Sciatic nerve (tissue), 2 donors: ENCODE measurements at regions not wholly inside any gene's neighbourhood (a gene's known extent, or its start where the extent isn't known, plus 50 kb on each side); places are given as distances from the start of the nearest gene placed in this dataset.
"Not testable (repeated sequence)": the region's sequence is repeated elsewhere in the genome, so short reads cannot be mapped to it uniquely, and the experiment has no call there.

Experiments
- ATAC-seq: fragments of 200-7000 bp; cut with Tn5 transposase; one replicate; pipeline ENCODE4 v1.9.1; 2020; ENCODE audit warnings: mild to moderate bottlenecking, moderate library complexity
- DNase-seq: peaks from one replicate; pipeline ENCODE4 v3.0.0-alpha.2; 2020; ENCODE audit warnings: low spot score
- intact Hi-C: fragments of 100-400 bp; cut with DNase I; formaldehyde crosslinking; loops from one replicate; pipeline ENCODE4 v1.14.2; 2022
- donor health status: DM: no; HTN: no; CAD: no.
- donor health status: DM: no; HTN: no; CAD: no.

DNA sequence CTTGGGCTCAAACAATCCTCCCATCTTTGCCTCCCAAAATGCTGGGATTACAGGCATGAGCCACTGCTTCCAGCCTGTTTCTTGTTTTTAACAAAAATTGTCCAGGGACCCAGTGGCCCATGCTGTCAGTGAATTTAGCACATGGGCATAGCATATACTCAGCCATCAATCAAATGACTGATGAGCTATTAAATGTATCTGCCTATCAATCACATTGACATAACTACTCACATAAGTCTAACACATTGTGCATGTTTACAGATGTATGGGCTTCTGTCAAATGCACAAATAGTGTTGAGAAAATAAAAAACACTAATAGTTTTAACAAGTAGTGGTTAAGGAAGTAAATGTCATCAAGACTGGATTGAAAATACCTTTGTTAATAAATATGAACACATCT is 249.4 kb downstream of the COX18 start:
- intact Hi-C loops: no loop called here
- DNase-seq: no peak
- no peak for ATAC-seq

DNA sequence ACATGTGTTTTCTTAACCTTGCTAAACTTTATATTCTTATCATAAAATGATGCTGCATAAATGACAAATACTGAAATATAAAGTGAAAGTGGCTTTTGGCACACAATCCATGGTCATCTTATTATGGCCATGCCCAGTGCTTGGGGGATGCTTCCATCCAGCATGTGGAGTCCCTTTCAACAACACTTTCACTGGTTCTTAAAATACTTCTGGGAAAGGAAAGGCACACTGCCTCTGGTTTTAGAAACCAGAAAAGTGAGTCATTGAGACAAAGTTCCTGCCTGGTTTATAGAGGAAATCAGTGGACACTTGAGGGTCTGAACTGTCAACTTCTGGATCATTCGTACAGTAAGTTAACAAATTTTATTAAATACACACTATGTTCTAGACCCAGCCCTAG is 248.0 kb upstream of the ADAMTS3 start:
- intact Hi-C loops: loop anchor here (5.0 kb wide), 1 partner anchor 1330 kb away; no protein-coding TSS in a partner anchor
- DNase-seq (no peak), ATAC-seq (no peak)

DNA sequence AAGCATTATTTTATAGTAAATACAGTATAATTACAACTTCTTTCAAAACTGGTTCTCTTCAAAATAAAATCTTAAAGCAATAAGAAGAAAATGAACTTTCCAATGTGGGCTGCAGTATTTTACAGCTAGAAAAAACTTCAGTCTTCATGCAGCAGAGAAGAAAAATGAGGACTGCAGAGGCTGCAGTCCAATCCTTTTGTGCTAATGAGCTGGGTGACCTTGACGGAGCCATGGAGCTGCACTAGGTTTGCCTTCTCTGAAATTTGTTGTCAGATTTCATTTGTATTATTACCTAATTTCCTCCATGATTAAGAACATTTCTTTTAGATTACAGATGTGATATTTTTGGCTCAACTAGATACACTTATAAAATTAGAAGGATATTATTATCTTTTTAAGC is 245.2 kb upstream of the ADAMTS3 start:
- ATAC-seq (no peak), DNase-seq (no peak)
- intact Hi-C loops: no loop called here

DNA sequence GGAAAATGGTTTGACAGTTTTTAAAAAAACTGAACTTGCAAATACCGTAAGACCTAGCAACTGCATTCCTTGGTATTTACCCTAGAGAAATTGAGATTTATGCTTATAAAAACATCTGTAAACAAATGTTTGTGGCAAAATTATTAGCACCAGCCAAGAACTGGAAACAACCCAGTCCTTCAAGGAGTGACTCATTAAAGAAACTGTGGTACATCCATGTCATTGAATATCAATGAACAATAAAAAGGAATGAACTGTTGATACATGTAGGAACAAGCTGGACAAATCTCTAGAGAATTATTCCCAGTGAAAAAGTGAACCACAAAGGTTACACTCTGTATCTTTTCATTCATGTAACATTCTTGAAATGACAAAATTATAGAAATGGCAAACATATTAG is 240.2 kb upstream of the ADAMTS3 start:
- ATAC-seq (no peak), DNase-seq (no peak)
- intact Hi-C loops: no loop called here

DNA sequence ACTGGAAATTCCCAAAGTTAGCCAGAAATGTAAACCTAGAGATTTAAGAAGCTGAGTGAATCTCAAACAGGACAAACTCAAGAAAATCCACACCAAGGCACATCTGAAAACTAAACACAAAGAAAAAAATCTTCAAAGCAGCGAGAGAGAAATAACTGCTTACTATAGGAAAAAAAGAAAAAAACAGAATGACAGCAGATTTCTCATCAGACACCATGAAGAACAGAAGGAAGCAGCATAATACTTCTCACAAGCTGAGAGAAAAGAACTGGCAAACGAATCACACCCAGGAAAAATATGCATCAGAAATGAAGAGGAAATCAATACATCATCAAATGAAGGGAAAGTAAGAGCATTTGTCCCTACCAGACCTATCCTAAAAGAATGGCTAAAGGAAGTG is 236.3 kb upstream of the ADAMTS3 start:
- DNase-seq: no peak
- no peak for ATAC-seq
- intact Hi-C loops: no loop called here

DNA sequence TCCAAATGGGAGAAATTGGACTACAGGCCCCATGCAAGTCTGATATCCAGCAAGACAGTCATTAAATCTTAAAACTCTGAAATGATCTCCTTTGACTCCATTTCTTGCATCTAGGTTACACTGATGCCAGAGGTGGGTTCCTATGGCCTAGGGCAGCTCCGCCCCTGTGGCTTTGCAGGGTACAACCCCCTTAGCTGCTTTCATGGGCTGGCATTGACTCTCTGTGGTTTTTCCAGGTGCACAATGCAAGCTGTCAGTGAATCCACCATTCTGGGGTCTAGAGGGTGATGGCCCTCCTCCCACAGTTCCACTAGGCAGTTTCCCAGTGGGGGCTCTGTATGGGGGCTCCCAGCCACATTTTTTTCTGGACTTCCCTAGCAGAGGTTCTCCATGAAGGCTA is 228.5 kb upstream of the ADAMTS3 start:
- intact Hi-C loops: no loop called here
- ATAC-seq: no peak
- no peak for DNase-seq

DNA sequence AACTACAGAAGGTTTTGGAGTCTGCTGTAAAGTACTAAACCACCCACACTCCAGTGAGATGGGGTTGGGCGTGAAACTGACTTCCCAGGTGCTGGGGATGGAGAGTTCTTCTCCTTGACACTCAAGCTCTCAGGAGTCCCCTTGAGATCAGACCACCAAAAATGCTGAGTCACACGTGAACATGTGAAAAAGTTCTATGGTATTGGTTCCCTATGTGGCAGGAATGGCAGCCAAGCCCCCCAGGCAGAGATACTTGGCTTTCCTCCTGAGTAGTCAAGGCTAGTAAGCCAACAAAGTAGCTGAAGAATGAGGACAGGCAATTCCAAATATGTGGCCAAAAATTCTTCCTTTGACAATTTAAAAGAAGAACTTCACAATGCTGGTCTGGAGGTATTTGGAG is 222.0 kb upstream of the ADAMTS3 start:
- ATAC-seq (no peak), DNase-seq (no peak)
- intact Hi-C loops: no loop called here

DNA sequence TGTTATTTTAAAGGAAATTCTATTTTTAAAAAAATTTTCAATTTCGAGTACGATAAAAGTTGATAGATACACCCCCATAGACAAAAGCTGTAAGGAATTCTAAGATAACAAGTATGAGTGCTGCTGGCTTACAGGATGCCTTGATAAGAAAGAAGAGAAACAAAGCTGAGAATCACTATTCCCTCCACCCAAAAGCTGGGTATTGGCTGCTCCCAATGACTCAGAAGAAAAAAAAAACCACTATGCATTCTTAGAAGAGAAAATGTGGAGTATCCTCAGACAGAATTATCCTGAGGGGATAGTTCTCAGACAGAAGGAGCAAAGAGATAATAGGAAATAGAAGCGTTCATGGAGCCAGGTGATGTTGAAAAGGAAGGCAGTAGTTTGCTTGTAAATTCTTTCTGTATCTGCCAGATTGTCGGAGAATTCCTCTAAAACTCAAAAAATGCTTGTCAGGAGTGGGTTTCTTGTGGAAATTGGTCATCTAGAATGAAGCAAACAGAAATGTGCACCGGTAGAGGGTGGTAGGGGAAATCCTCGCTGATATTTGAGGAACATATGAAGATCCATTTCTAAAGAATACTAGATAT is 217.5 kb upstream of the ADAMTS3 start:
- intact Hi-C loops: no loop called here
- ATAC-seq: no peak
- no peak for DNase-seq

DNA sequence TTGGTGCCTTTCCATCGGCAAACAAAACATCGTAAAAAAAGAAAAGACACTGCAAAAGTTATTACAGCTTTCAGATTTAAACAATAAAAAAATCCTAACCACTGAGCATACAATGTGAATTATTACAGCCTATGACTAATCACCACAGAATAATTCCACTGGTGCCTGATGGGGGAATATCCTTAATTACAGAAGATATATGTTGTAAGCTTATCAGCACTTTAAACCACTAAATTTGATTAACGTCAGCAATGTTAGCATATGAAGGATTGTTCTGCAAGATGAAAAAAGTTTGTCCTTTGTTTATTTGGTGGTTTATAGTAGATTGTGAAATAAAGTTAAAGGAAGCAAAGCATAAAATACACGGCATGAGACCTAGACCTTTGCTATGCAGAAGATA is 210.2 kb upstream of the ADAMTS3 start:
- intact Hi-C loops: no loop called here
- DNase-seq: no peak
- no peak for ATAC-seq

DNA sequence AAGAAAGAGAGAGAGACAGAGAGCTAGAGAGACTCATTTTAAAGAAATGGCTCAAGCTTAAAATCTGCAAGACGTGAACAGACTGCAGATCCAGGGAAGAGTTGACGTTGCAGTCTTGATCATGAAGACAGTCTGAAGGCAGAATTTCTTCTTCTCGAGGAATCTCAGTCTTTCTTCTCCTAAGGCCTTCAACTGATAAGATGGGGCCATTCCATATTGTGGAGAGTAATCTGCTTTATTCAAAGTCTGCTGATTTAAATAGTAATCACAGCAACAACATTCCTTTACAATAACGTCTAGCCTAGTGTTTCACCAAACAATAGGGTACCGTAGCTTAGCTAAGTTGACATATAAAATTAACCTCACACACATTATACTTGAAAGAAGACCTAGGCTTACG is 208.4 kb upstream of the ADAMTS3 start:
- intact Hi-C loops: no loop called here

DNA sequence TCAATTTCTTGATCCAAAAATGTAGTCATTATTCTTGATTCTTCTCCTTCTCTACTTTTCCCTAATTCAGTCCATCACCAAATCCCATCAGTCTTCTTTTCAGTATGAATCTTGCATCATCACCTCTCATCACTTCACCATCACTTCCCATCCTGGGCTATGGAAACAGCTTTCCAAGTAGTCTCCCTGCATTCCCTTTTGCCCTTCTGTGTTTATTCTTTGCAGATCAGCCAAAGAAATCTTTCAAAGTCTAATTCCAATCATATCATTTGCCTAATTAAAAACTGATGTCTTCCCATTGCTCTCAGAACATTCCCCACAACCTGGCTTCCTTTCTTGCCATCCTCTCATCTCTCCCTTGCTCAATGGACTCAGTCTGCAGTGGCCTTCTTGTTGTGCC is 201.7 kb upstream of the ADAMTS3 start:
- ATAC-seq (no peak), DNase-seq (no peak)
- intact Hi-C loops: no loop called here

More for the DNA sequence above, 208.4 kb upstream of the ADAMTS3 start:
- no peak for DNase-seq
- no peak for ATAC-seq

DNA sequence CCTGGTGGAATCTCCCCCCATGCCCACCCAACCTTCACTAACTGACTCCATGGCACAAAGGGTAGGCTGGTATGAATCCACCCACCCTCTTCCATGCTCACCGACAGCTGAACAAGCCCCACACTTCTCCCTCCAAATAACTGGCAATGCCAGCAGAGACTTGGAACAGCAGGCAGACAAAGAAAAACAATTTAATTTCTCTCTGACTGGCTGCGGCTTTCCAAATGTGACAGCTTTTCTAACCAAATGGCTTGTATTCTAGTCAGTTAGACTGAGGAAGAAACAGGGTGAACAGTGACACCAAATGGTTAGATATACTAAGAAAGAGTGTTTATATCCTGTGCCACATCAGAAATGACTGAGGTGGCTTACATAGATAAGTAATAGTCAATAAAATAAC is 199.3 kb upstream of the ADAMTS3 start:
- ATAC-seq: peak; percentile 67
- intact Hi-C loops: no loop called here
- no peak for DNase-seq

DNA sequence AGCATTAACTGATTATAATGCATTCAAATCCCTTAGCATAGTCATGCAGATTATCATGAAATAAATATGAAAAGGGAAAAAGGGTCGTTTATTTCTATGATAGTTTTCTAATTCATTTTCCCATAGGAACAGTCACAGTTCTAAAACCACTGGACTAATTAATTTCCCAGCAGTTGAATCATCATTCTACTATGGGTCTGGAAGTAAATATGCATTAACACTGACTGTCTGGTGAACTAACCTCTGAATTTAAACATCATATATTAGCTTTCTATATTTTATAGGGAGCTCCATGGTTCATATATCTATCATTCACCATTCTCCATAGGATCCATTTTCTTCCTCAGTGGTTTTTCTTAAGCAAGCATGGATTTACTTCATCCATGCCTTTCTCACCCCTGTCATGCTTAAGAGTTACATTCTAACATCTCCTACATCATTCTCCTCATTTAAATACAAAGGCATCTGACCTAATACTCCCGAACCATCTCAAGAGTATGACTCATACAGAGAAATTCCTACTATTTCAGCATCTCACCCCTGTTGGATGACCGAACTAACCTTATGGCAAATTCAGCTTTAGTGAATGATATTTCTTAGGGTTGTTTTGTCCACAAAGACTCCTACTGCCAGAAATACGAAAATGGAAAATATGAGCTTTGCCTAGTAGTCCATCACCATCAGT is 198.7 kb upstream of the ADAMTS3 start:
- ATAC-seq: peak; percentile 91
- intact Hi-C loops: no loop called here
- no peak for DNase-seq

DNA sequence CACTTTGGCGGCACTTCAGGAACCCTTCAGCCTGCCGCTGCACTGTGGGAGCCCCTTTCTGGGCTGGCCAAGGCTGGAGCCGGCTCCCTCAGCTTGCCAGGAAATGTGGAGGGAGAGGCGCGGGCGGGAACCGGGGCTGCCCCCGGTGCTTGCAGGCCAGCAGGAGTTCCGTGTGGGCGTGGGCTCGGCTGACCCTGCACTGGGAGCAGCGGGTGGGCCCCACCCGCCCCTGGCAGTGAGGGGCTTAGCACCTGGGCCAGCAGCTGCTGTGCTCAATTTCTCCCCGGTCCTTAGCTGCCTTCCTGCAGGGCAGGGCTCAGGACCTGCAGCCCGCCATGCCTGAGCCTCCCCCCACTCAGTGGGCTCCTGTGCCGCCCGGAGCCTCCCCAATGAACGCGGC is 196.8 kb upstream of the ADAMTS3 start:
- ATAC-seq, intact Hi-C loops, DNase-seq: not testable (repeated sequence)

DNA sequence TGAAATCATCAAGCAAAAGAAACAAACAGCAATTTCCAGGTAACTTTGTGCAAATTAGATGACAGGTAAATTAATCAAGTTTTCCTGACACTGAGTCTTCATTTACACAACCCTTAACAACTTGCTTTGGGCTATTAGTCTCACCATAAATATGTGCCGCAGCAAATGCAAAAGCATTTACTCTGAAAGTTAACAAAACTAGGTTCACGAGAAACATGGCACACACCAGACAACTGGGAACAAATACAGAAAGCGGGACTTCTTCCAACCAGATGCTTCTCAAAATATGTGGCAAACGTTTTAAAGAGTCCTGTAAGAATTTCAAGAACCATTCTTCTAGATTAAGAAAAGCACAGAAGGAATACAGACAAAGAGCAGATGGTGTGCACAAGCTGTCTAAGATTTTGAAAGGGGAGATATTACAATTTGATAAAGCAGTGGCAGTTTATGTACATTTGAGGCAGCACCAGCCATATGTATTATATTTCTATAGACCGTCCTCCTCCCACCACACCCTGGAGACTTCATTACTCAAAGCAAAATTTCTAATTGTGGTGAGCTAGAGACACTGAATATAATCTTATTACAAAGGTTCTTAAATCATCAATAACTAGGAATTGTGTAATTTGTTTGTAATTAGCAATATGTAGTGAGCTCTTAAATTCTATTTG is 192.5 kb upstream of the ADAMTS3 start:
- ATAC-seq: no peak
- DNase-seq: no peak
- intact Hi-C loops: no loop called here

DNA sequence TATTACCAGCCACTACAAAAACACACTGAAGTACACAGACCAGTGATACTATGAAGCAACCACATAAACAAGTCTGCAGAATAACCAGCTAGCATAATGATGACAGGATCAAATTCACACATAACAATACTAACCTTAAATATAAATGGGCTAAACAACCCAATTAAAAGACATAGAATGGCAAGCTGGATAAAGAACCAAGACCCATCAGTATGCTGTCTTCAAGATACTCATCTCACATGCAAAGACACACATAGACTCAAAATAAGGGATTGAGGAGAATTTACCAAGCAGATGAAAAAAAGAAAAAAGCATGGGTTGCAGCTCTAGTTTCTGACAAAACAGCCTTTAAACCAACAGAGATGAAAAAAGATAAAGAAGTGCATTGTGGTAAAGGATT is 184.4 kb upstream of the ADAMTS3 start:
- ATAC-seq, DNase-seq, intact Hi-C loops: not testable (repeated sequence)

DNA sequence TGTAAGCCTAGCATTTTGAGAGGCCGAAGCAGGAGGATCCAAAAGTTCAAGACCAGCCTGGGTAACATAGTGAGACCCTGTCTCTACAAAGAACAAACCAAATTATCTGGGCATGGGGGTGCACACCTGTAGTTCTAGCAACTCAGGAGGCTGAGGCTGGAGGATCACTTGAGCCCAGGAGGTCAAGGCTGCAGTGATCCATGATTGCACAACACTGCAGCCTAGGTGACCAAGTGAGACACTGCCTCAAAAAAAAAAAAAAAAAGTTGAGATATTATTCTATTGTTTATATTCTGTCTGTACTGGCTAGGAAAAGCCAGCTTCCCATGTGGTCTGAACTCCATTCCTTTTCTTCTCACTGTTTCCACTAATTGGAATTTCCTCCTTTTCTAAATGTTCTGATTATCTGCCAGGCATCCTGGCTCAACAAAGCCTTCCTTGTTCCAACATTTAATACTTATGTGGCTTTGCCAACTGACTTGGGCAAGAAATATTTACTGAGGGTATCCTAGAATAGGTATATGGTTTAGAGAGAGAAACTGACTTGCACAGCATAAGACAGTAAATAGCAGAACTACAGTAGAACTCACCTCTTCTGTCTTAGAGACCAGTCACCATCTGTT is 175.2 kb upstream of the ADAMTS3 start:
- ATAC-seq (no peak), DNase-seq (no peak)
- intact Hi-C loops: no loop called here

DNA sequence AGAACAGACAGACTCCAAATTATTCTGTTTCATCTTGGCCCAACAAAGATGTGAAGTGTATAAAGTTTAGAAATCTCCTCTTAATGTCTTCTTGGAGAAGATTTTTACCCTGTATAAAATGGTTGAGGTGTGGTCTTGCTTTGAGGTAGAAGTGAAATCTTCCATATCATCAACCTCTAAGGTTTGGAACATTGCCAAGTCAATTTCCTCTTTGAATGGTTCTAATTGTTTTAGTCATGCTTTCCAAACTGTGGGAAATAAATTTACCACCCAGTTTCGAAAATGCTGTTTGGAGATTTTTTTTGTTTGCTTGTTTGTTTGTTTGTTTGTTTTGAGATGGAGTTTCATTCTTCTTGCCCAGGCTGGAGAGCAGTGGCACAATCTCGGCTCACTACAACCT is 174.1 kb upstream of the ADAMTS3 start:
- no peak for DNase-seq
- ATAC-seq: no peak
- intact Hi-C loops: no loop called here

DNA sequence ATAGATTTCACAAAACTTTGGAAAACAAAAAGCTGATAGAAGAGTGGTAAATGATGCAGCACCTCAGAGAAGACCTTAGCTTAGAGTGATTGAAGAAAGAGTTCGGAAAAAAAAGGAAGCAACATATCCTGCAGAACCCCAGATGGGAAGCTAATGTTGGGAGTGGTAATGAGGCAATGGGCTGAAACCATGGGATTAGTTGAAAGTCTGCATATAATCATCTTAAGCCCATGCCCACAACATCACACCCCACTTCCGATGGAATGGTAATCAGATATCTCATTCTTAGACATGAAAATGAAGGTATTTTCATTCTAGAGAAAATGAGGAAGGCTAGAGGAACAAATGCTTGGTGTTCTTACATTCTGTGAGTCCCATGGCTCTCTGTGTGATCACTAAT is 146.3 kb upstream of the ADAMTS3 start:
- intact Hi-C loops: no loop called here
- DNase-seq (no peak), ATAC-seq (no peak)
